ENCODE measurements at regions not wholly inside any gene's neighbourhood (a gene's known extent, or its start where the extent isn't known, plus 50 kb on each side); places are given as distances from the start of the nearest gene placed in this dataset.
A peak's percentile ranks its signal among the peaks of the same experiment; 100 is the strongest.

DNA sequence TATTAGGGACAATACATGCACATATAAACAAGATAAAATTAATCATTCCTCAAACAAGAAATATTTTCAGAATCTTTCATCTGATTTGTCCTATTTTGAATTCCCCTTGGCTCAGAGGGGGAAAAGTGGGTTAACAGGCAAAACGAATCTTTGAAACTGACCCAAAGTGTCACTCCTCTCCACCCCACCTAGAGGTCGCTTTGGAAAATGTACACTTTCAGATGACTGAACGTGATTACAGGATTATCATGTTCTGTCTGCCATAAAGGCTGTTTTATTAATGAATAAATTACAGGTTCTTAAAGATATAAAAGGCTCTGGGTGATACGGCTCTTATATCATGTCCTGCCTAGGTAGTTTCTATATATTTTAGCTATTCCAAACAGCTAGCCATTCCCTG is 1735.0 kb downstream of the LRRC4C start:
- ATAC-seq (no peak), DNase-seq (ENCODE audit: low read depth, low spot score) (no peak)
- Histone ChIP-seq H3K9me3 (ENCODE audit: control insufficient read depth, insufficient read depth, low read depth, low read length) (no peaks in the 10 kb centered on the region), H3K4me3 (ENCODE audit: low read depth in 2 of 2, low read length in 2 of 2) (no peak overlapping the region), H3K4me1 (ENCODE audit: control insufficient read depth, insufficient read depth, low read length) (no peaks in the 10 kb centered on the region), H3K27ac (ENCODE audit: low read length) (no peak overlapping the region), H3K36me3 (ENCODE audit: control insufficient read depth, insufficient read depth, low read length) (no peaks in the 10 kb centered on the region), H3K27me3 (ENCODE audit: control insufficient read depth, insufficient read depth, low read length) (no peaks in the 10 kb centered on the region)
- intact Hi-C loops (cut with micrococcal nuclease; ENCODE audit: unreplicated experiment): no loop called here
- BruUV-seq (replicated peaks): no TSS peak
- no peak for TF ChIP-seq TCF7L2 (IDR thresholded peaks at IDR 0.05; ENCODE audit: low read depth, low read length)
- TF ChIP-seq, protein P1, sequence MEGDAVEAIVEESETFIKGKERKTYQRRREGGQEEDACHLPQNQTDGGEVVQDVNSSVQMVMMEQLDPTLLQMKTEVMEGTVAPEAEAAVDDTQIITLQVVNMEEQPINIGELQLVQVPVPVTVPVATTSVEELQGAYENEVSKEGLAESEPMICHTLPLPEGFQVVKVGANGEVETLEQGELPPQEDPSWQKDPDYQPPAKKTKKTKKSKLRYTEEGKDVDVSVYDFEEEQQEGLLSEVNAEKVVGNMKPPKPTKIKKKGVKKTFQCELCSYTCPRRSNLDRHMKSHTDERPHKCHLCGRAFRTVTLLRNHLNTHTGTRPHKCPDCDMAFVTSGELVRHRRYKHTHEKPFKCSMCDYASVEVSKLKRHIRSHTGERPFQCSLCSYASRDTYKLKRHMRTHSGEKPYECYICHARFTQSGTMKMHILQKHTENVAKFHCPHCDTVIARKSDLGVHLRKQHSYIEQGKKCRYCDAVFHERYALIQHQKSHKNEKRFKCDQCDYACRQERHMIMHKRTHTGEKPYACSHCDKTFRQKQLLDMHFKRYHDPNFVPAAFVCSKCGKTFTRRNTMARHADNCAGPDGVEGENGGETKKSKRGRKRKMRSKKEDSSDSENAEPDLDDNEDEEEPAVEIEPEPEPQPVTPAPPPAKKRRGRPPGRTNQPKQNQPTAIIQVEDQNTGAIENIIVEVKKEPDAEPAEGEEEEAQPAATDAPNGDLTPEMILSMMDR (IDR thresholded peaks at IDR 0.05): peak; percentile 11; the same call in 1 of the 2 replicates
- in situ Hi-C loops (cut with HindIII; ENCODE audit: low pct_unique_long_range_greater_than_20kb, low sequenced_read_pairs): no loop called here
- CTCF ChIA-PET: no interaction called here
- POLR2A ChIA-PET: no interaction called here

DNA sequence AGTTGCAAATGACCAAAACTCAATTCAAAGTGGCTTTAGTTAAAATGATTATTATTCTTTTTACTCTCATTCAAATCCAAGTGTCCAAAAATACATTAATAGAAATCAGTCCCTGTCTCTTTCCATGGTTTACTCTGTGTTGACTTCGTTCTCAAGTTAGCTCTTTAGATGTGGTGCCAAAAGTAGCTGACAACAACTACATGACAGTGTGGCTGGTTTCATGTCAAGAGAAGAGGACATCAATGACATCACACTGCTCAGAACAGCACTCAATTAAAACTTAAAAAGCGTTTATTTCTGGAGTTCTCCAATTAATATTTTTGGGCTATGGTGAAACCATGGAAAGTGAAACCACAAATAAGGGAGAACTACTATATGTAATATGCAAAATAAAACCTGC is 1746.9 kb downstream of the LRRC4C start:
- no peak for TF ChIP-seq TCF7L2 (IDR thresholded peaks at IDR 0.05; ENCODE audit: low read depth, low read length)
- no peak for TF ChIP-seq SIN3A (IDR thresholded peaks at IDR 0.05; ENCODE audit: borderline replicate concordance, insufficient read depth, low read depth, low read length)
- TF ChIP-seq, protein P1 (IDR thresholded peaks at IDR 0.05): no peak
- no peak for TF ChIP-seq POLR2AphosphoS5 (IDR thresholded peaks at IDR 0.05; ENCODE audit: low read depth, low read length)
- TF ChIP-seq, protein P2, sequence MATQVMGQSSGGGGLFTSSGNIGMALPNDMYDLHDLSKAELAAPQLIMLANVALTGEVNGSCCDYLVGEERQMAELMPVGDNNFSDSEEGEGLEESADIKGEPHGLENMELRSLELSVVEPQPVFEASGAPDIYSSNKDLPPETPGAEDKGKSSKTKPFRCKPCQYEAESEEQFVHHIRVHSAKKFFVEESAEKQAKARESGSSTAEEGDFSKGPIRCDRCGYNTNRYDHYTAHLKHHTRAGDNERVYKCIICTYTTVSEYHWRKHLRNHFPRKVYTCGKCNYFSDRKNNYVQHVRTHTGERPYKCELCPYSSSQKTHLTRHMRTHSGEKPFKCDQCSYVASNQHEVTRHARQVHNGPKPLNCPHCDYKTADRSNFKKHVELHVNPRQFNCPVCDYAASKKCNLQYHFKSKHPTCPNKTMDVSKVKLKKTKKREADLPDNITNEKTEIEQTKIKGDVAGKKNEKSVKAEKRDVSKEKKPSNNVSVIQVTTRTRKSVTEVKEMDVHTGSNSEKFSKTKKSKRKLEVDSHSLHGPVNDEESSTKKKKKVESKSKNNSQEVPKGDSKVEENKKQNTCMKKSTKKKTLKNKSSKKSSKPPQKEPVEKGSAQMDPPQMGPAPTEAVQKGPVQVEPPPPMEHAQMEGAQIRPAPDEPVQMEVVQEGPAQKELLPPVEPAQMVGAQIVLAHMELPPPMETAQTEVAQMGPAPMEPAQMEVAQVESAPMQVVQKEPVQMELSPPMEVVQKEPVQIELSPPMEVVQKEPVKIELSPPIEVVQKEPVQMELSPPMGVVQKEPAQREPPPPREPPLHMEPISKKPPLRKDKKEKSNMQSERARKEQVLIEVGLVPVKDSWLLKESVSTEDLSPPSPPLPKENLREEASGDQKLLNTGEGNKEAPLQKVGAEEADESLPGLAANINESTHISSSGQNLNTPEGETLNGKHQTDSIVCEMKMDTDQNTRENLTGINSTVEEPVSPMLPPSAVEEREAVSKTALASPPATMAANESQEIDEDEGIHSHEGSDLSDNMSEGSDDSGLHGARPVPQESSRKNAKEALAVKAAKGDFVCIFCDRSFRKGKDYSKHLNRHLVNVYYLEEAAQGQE (IDR thresholded peaks at IDR 0.05; ENCODE audit: insufficient read depth in 1 of 2, low read depth in 2 of 2, low read length in 1 of 2): no peak
- POLR2A ChIA-PET: no interaction called here
- H3K4me3 ChIP-seq (ENCODE audit: low read depth in 2 of 2, low read length in 2 of 2): no peak overlapping the region
- no peaks in the 10 kb centered on the region for H3K4me1 ChIP-seq (ENCODE audit: control insufficient read depth, insufficient read depth, low read length)
- DNase-seq (ENCODE audit: low read depth, low spot score): no peak
- H3K27me3 ChIP-seq (ENCODE audit: control insufficient read depth, insufficient read depth, low read length): no peaks in the 10 kb centered on the region
- H3K9me3 ChIP-seq (ENCODE audit: control insufficient read depth, insufficient read depth, low read depth, low read length): no peaks in the 10 kb centered on the region
- in situ Hi-C loops (cut with HindIII; ENCODE audit: low pct_unique_long_range_greater_than_20kb, low sequenced_read_pairs): no loop called here
- no peak for ATAC-seq
- no peaks in the 10 kb centered on the region for H3K36me3 ChIP-seq (ENCODE audit: control insufficient read depth, insufficient read depth, low read length)
- intact Hi-C loops (cut with micrococcal nuclease; ENCODE audit: unreplicated experiment): no loop called here
- H3K27ac ChIP-seq (ENCODE audit: low read length): no peak overlapping the region
- CTCF ChIA-PET: no interaction called here
- BruUV-seq (replicated peaks): no TSS peak

DNA sequence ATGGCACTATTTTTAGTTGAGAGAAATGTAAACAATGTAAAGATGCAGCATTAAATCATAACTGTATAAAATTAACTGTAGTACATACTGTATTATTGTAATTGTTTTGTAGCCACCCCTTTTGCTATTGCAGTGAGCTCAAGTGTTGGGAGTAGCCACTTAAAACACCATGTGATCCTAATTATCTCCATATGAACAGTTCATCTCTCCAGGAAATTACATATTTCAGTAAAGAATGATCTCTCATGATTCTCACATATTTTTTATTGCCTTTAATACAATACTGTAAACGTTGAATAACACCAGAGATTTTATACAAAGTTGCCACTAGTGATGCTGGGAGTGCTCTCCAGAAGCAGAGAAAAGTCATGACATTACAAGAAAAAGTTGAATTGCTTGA is 1768.6 kb downstream of the LRRC4C start:
- Histone ChIP-seq H3K27me3 (ENCODE audit: control insufficient read depth, insufficient read depth, low read length) (no peaks in the 10 kb centered on the region), H3K9me3 (ENCODE audit: control insufficient read depth, insufficient read depth, low read depth, low read length) (no peaks in the 10 kb centered on the region), H3K36me3 (ENCODE audit: control insufficient read depth, insufficient read depth, low read length) (no peaks in the 10 kb centered on the region), H3K4me3 (ENCODE audit: low read depth in 2 of 2, low read length in 2 of 2) (no peak overlapping the region), H3K27ac (ENCODE audit: low read length) (no peak overlapping the region), H3K4me1 (ENCODE audit: control insufficient read depth, insufficient read depth, low read length) (no peaks in the 10 kb centered on the region)
- POLR2A ChIA-PET: no interaction called here
- in situ Hi-C loops (cut with HindIII; ENCODE audit: low pct_unique_long_range_greater_than_20kb, low sequenced_read_pairs): no loop called here
- DNase-seq (ENCODE audit: low read depth, low spot score): no peak
- TF ChIP-seq, protein P2 (IDR thresholded peaks at IDR 0.05; ENCODE audit: insufficient read depth in 1 of 2, low read depth in 2 of 2, low read length in 1 of 2): no peak
- TF ChIP-seq SIN3A (IDR thresholded peaks at IDR 0.05; ENCODE audit: borderline replicate concordance, insufficient read depth, low read depth, low read length): no peak
- TF ChIP-seq, protein P1 (IDR thresholded peaks at IDR 0.05): no peak
- no peak for TF ChIP-seq TCF7L2 (IDR thresholded peaks at IDR 0.05; ENCODE audit: low read depth, low read length)
- TF ChIP-seq POLR2AphosphoS5 (IDR thresholded peaks at IDR 0.05; ENCODE audit: low read depth, low read length): no peak
- ATAC-seq: no peak
- CTCF ChIA-PET: no interaction called here
- no TSS peak for BruUV-seq (replicated peaks)
- intact Hi-C loops (cut with micrococcal nuclease; ENCODE audit: unreplicated experiment): no loop called here
